GM21825 (cell line): ENCODE measurements at regions not wholly inside any gene's neighbourhood (a gene's known extent, or its start where the extent isn't known, plus 50 kb on each side); places are given as distances from the start of the nearest gene placed in this dataset.

ENCODE experiments used
- ATAC-seq: cut with Tn5 transposase; IDR thresholded peaks from one replicate; pipeline ENCODE4 v1.9.1; 2021; ENCODE audit warnings: mild to moderate bottlenecking, moderate library complexity; ENCODE audit not compliant: unreplicated experiment

DNA sequence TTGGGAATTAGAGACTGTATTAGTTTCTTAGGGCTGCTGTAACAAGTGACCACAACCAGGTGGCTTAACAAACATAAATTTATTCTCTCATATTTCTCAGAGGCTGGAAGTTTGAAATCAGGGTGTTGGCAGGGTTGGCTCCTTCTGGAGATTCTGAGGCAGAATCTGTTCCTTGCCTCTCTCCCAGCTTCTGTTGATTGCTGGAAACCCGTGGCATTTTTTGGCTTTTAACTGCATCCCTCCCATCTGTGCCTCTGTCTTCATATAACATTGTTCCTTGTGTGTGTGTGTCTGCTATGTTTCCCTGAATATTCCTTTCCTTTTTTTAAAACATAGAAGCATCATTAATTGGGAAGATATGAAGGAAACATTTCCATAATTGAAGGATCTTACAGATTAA, 448.1 kb upstream of the DCC start:
- no peak for ATAC-seq

DNA sequence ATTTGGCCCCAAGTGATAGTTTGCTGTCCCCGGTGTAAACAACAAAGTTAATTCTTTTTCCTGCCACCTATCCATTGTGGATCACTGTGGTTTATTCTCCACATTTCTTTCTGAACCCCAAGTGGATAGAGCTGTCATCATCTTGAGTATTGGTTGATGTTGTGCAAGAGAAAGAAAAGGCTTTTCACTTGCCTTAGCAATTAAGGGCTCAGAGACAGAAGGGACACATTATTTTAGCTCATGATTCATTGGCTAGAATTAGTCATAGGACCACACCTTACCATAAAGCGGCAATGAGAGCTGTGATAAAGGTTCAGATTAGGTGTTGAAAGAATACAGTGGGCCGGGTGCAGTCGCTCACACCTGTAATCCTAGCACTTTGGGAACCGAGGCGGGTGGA, 442.1 kb upstream of the DCC start:
- no peak for ATAC-seq

DNA sequence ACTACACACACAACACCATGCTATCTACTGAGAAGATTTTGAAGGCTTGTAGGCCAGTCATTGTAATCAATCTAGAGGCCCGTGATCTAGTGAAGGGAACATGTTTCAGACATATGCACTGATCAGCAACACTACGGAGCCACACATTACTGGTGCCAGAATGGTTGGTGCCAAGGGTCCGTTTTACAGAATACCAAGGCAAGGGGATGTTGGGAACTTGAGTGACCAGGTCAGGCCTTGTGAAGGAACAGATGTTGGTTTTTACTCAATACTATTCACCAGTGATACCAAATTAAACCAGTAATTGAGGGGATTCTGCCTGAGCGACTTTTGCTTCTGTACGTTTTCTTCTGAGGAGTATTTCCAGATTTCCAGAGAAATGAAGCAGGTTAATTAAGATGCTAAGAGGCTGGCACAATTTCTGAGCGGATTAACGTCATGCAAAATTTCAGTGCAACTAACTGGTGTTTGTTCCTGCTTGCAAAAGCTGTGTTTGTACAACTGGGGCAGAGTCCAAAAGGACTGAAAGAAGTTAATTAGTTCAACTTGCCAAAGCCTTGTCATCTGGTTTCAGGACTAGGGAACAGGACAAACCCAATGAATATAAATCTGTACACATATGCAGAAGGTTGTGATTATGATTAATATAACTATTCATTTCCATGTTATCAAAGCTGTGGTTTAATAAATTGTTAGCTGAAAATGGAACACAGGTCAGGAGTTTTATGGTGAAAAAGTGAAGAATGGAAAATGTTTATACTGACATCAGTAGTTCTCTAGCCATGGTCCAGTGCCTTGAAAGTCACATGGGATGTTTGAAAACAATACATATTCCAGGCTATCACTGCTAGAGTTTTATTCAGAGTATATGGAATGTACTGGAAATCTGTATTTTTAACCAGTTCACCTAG, 432.1 kb upstream of the DCC start:
- ATAC-seq: no peak

DNA sequence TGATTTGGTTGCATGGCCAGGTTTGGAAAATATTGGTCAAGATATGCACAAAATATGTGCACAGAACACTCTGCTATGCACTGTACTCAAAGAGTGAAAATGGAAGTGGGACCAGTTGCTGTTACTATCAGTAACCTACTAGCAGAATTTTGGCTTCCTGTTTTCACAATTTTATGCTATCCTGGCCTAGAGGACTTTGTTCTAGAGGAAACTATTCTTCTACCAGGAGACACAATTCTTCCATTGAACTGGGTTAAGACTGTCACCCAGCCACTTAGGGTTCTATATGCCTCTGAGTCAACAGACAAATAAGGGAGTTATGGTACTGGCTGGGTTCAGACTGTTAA, 431.4 kb upstream of the DCC start:
- no peak for ATAC-seq

DNA sequence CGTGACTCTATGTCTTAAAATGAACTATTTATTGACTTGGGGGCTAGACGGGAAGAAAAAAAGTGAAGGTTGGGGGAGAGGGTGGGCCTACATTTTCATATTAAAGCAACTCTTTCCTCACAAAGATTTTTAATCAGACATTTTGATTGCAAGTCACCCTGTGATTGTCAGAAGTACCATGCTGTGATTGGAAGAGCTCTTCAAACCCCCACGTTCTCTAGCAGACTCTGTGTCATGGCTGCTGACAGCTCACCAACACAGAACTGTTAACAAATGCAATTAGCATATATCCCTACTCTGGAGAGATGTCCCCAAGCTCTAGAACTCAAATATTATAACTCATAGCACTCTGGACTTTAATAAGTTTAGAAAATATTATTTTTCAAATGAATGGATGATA, 428.4 kb upstream of the DCC start:
- no peak for ATAC-seq

DNA sequence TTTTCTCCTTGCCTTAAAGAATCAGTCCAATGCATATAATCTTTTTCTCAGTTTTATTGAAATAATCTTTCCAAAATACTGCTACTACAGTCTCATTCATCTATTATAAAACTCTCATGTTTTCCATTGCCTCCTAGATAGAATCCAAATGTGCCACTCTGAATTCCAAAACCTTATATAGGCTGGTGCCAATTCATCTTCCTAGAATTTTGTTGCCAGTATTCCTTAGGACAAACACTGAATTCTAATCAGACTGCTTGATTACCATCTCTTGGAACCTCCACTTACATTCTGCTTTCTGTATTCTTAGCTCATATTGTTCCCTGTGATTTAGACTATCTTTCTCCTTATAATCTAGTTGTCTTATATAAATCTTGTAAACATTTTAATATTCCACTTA, 427.6 kb upstream of the DCC start:
- ATAC-seq: no peak

DNA sequence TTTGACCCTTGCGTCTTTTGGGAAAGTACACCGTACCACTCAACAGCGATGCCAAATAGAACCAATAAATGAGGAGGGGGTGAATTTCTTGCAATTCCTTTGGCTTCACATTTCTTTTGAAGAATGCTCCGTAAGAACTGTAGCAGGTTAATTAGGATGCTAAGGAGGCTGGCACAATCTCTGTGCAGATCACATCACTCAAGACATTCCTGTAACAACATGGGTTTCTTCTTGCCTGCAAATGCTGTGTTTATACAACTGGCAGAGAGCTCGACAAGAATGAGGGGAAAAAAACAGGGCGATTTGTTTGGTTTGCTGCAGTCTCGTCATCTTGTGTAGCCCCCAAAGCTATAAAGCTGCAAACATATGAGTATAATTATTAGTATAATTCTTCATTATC, 424.8 kb upstream of the DCC start:
- ATAC-seq: no peak

DNA sequence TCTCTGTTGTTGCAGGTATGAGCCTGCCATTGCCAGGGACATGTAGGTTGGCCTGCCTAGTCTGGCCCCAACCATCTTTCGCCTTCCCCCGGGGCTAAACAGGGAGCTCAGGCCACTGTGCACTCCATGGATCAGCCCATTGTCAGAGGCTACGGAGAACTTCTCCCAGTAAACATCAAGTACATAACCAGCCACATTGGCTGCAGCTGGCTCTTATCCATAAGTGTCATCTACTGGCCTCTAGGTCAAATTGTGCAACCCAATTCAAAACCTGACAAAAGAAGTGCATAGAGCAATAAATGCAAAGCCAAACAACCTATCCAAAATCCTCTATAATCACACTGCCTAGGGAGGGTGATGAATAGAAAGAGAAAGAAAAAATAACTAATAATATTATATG, 418.1 kb upstream of the DCC start:
- no peak for ATAC-seq

DNA sequence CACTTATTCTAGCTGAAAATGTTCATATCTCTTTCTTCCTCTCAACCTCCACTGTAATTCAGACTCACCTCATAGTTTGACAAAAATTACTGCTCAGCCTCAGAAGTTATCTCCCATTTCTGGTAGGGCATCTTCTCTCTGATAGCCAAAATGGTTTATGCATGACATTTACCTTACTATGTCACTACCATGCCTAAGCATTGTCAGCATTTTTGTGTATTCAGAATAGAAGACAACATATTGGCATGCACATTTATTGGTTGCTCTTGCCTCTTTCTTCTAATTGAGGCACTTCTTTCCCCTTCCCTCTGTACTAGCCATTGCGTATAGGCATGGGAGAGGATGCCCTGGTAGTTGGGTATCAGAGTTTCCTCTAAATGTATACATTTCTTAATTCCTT, 406.1 kb upstream of the DCC start:
- ATAC-seq: no peak

DNA sequence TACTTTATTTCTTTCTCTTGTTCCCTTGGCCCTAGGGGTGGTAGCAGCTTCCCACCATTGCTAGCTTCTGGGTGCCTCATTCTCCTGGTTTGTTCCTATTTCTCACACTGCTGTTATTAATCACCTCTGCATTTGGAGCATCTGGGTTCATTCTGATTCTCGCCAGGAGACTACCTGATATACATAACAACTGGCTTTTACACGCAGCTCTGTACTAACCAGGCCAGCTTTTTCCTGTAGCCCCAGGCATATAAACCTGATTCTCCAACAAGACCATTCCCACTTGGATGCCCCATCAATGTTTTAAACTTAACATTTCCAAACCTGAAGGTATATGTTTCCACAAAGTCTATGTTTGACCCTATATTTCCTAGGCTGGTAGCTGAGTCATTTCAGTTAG, 403.9 kb upstream of the DCC start:
- ATAC-seq: no peak

DNA sequence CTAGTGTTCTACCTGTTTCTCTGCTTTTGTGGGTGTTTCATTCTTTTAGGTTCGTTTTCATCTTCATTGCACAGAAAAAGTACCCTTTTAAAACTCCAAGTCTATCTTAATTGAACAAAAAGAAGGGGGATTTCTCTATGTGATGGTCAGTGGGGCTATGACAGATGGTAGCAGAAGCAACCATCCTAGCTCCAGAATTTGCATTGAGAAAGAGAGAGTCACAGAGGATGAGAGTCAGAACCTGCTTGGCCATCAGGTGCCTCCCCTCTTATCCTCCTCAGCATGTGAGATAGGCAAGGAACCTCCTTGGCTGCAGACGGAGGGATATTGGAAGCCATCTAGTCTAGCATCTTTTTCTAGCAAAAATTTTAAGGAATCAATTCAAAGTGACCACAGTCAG, 398.0 kb upstream of the DCC start:
- ATAC-seq: no peak

DNA sequence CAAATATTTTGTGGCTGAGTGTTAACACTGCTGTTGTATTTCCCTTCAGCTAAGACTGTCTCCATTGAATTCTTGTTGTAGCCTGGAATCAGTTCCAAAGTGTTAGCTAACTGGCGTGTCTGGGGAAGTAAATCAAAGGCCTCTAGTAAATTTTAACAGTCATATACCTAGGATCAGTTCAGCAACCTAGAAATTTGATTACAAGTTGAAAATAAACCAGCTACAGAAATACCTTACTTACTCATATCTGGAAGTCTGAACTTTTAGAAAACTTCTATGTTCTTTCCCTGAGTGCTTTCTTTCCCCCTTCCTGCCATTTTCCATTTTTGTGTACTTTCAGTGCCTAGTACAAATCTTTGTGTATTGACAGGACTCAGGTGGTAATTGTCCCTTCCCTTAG, 396.7 kb upstream of the DCC start:
- ATAC-seq: no peak

DNA sequence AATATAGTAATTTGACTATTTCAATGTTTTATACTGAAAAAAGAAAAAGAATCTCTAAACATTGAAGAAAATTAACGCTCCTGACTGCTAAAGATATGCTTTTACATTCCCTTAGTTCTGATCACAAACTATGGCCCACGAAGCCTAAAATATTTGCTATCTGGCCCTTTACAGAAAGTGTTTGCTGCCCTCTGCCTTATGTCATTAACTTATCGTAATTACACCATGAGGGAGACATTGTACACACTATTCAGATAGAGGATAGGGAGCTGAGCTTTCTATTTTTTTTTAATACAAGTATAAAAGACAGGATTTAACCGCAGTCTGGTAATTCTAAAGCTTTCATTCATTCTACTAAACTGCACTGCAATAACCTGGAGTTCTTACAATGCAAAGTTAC, 393.1 kb upstream of the DCC start:
- ATAC-seq: no peak

DNA sequence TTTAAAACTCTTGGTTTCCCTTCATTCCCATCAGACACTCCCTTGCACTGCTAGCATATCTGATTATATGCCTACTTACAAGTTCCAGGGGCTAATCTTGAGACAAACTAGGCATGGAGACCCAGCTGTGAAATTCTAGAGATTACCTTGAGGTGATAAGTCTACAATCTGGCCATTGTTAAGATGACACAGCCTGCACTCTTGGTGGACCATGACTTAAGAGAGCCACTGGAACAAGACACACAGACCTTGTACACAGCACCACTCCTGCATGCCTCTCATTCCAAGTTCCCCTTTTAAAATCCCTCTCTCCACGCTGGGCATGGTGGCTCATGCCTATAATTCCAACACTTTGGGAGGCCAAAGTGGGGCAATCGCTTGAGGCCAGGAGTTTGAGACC, 387.2 kb upstream of the DCC start:
- ATAC-seq: no peak

DNA sequence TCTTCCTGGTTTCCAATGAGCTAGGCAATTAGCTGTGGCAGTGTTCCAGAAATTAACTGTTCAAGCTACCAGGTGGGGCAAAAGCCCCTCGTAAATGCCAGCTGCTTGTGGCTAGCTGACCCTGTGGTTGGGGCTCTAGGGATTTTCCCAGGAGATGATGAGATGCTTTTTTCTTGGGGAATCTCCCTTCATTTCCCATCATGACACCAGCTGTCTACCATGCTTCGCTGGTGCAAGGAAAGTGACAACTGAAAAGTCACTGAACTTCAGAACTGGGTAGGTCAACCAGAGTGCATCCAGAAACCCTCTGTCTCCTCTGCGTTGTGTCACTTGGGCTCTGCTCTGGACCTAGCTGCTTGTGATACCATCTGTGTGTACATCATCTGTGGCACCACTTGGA, 386.5 kb upstream of the DCC start:
- ATAC-seq: peak; percentile 84

DNA sequence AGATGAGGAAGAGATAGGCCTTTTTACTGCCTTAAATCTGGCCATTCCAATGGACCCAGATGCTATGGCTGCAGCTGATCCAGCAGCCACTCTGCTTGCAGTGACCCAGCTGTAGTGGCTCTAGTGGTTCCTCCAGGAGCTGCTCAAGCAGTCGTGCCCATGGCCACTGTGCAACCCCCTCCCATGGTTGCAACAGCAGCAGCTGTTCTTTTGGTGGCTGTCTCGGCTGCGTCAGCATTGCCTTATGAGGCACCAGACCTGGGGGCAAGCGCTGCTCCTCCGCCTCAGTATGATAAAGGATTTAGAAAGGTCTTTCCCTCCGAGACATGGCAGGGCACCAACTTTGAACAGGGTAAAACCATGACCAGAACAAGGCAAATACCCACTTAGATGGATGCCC, 384.9 kb upstream of the DCC start:
- no peak for ATAC-seq

DNA sequence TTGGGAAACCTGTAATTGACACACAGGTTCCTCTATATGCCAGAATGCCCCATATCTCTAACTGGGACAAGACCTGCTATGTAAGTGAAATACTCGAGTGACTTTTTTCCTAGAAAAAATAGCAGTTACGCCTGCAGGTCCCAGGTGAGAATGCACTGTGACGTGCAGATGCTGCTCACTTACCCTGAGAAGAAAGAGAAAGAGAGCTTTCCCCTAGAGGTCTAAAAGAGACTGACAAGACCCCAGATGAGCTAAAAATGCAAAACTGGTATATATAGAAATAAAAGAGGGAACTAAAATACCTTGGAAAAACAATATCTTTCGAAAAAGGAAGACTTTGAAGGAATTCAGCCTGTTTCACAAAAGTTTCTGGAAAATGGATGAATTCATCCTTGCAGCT, 383.0 kb upstream of the DCC start:
- ATAC-seq: no peak

DNA sequence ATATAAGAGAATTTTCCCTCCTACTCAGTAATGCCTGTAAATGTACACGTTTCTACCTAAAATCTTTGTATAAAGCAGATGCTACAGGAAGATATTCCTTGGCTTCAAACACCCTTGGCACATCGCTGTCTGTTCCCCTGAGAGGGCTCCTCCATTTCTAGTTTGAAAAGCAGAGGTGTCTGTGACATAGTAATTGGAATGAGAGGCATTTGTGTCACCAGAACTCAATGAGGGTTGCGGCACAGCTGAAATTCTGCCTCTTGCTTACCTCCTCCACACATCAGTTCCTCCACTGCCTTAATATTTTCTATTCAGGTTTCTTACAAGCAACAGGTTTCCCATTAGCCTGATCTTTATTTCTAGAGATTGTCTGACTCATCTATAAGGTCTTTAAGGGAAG, 359.9 kb upstream of the DCC start:
- no peak for ATAC-seq

DNA sequence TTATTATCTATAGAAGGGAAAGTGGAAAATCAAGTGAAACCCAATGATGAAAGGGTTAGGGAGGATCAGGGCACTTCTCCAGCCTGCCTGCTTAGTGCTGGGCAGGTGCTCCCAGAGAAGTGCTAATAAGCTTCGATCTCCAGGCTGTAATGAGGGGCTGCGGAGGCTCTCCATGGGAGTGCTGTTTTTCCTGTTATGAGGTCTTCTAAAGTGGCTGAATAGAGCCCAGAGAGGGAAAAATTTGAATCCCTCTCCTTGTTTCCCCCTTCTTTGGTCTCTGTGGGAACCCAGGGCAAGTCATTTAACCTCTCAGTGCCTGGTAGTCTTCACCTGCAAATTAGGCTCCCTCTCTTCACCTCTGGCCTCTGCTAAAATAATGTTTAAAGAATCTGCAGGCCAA, 351.7 kb upstream of the DCC start:
- ATAC-seq: no peak

DNA sequence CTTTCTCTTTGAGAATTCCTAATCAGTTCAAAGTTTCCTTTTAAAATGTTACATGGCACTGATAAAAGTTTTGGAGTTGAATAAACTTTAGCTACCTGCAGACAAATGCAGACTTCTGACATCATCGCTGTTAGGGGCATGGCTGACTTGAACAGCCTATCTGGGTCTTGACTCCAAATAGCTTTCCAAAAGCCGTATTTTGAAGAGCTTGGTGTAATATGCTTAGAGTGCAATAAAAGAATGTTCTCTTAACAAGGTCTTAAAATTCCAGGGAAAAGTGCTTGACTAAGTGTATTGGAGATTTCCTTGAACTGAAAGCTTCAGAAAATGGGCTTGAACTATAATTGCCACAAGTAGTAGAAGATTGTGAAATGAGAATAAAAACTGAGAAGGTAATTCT, 342.9 kb upstream of the DCC start:
- no peak for ATAC-seq

DNA sequence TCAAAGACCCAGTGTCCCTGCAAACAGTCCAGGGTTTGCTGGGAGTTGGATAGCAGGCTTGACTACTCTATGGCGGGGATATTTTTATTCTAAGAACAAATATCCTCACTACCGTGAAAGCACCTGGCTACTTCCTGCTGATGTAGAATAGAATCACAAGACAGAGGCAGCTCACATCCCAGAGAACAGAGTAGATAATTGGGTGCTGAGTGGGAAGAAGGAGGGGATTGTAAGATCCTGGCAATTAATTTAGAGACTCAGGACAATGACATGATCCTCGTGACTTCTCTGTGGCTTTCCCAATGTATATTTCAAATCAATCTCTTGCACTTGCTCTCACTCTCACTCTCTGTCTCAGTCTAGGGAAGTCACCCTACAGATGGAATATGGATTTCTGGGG, 341.9 kb upstream of the DCC start:
- ATAC-seq: no peak

DNA sequence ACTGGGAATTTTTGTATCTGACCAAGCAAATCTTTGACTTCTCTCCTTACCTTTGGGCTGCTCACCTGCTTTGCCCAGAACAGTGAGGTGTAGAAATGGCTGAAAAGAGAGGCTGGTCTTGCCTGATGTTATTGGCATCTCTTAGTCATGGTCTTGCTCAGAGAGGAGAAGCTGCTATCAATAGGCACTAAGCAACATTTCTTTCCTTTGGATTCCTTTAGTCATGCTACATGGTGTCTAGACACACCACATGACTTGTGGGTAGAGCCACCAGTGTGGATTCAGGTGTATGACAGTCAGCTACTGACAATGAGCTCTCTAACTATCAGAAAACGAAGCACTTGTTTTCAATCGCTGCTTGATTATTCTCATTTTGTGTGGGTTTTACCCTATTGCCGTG, 341.3 kb upstream of the DCC start:
- no peak for ATAC-seq

DNA sequence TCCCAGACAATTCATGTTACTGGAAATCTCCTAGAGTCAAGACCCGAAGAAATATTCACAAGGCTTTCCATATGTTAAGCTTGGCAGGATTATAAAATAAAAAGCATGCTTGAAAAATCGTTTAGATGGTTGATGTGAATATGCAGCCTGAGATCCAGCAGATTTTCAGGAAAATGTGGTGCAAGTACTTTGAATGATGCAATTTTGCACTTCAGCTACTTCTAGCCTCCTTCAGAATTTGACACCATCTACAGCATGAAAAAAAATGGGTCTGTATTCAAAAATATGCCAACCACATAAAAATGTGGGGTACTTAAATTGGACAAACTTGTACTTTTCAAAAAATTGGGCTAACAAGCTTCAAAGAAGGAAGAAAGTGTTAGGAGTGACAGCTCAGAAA, 340.6 kb upstream of the DCC start:
- ATAC-seq: no peak
